ENCODE measurements at regions not wholly inside any gene's neighbourhood (a gene's known extent, or its start where the extent isn't known, plus 50 kb on each side); places are given as distances from the start of the nearest gene placed in this dataset.
"Not testable (repeated sequence)": the region's sequence is repeated elsewhere in the genome, so short reads cannot be mapped to it uniquely, and the experiment has no call there.

DNA sequence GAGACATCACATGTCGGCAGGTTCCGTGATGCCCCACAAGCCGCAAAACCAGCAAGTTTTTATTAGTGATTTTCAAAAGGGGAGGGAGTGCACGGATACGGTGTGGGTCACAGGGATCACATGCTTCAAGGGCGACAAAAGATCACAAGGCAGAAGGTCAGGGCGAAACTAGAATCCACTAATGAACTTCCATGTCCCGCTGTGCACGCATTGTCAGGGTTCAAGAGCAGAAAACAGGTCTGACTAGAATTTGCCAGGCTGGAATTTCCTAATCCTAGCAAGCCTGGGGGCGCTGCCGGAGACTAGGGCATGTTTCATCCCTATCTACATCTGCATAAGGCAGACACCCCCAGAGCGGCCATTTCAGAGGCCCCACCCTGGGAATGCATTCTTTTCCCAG is 225.2 kb downstream of the NPHP4 start:
- DNase-seq (ENCODE audit: low spot score) = not testable (repeated sequence)

DNA sequence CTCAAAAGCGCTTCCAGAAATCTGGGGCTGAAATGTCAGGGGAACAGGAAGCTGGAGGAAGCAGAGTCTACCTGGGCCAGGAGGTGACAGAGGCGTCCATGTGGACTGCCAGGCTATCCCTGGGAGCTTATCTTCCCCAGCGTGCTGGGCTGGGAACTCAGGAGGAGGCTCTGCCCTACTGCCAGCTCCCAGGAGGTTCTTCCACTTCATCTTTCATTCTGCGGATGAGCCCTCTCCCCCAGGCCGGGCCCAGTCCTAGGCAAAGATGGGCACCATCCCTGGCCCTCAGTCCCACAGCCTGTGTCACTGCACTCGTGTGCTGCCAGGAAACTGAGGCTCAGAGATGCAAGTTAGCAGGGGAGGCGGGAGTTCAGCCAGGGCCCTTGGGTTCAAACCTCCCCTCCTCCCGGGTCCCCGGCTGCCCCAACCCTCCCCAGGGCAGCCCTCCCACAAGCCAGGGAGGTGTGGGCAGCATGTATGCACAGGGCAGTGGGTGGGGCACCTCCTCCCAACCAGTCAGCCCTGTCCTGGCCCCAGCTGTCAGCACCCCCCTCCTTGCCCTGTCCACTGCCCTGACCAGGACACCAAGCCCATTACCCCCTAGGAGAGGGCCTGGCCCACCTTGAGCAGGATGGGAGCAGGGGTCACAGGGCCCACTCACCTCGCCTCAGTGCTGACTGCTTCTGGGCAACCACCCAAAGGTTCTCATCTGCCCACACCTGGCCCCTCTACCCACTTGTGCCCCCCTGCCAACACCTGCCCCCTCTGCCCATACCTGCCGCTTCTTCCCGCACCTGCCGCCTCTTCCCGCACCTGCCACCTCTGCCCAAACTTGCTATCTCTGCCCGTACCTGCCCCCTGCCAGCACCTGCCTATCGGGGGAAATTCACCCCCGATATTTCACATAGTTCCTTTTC is 226.0 kb downstream of the NPHP4 start:
- DNase-seq (ENCODE audit: low spot score) = no peak

DNA sequence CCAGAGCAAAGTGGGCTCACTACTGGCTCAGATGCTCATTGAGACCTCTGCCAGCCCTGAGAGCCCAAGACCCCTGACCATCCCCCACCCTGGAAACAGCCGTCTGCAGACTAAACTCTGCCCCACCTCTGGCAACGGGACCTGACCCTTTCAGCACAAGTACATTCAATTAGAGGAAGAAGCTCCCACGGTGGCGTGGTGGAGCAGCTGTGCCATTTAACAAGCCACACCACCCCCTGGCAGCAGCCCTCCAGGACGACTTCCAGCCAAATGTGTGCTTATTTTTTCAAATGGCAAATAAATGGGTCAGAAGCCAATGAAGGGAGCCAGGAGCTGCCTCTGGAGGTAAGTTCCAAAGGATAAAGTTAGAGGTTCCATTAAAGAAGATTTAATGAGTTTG is 226.7 kb downstream of the NPHP4 start:
- no peak for DNase-seq (ENCODE audit: low spot score)

DNA sequence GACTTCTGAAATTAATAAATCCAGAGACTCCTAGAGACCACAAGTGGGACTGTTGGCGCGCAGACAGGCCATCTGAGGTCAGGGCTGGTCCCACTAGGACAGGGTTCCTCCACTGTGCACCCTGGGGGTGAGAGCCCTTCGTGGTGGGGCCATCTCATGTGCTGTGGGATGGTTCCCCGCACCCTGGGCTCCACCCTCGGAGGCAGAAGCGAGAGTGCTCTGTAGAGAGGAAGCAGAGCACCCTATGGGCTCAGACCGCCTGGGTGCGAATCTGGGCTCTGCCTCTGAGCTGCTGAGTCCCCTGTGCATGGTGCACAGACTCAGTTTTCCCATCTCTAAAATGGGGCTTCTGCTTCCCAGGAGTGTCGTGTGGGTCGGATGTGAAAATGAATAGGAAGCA is 227.3 kb downstream of the NPHP4 start:
- no peak for DNase-seq (ENCODE audit: low spot score)

DNA sequence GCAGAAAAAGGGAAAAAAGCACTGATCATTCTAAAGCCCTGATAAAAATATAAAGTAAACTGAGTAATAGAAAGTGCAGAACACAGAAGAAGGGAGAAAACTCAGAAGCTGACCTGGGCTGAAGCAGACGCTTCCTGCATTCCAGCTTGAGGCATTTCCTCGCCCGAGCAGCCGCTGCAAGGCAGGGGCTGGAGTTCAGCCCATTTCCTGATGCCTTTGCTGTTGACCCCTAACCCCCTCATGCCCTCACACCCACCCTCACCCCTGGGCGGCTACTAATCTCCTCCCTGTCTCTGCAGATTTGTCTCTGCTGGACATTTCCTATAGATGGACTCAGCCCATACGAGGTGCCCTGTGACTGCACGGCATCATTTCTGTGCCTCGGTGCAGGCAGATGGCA is 227.8 kb downstream of the NPHP4 start:
- DNase-seq (ENCODE audit: low spot score) = no peak

DNA sequence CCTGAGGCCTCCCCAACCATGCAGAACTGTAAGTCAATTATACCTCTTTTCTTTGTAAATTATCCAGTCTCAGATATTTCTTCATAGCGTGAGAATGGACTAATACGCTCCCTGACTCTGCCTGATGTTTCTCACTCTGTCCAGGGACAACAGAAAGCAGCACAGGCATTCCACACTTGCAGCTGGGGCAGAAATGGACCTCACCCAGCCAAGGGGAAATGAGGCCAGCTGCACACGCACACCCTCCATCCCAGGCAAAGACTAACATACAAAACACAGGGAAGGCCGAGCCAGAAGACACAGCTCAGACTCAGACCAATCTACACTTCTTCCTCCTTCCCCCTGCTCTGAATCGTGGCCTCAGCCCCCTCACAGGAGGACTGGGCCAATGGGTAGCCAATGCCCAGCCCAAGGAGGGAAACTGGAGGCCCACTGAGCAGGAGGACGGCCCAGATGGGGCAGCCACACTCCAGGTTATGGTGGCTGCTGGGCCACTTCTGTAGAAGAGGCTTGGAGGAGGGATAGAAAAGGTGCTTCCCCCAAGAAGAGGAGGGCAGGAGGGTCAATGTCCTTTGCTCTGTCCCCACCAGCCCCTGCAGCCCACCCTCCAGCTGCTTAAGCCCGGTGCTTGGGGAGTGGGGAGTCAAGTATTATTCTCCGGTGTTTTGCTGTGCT is 228.4 kb downstream of the NPHP4 start:
- no peak for DNase-seq (ENCODE audit: low spot score)

DNA sequence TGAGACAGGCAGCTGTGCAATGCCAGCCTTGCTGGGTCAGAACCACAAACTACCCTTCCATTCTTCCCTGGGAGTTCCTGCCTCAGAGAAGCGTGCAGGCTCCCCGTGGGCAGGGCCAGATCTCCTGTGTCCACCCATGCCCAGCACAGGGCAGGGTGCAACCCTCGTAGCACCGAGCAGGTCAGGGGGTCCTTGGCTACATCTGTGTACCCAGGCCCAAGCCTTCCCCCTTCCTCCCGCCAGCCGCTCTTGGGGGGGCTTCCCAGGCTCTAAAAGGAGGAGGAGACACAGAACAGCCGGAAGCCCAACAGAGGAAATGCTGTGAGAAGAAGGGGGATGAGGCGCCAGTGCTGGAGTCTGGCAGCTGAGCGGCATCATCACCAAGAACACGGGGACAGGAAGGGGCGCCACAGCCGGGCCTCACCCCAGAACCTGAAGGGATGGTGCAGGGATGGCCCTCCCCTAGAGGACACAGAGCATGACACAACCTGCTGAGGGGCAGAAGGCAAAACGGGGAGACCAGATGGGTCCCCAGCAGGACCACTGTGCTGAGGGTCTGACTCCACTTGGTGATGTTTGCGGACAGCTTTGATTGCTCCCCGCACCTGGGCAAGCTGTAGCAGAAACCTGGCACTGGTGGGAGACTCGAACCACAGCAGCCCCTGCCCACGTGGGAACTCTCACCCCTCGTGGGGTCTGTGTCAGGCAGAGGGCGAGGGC is 233.2 kb downstream of the NPHP4 start:
- DNase-seq (ENCODE audit: low spot score) = no peak

DNA sequence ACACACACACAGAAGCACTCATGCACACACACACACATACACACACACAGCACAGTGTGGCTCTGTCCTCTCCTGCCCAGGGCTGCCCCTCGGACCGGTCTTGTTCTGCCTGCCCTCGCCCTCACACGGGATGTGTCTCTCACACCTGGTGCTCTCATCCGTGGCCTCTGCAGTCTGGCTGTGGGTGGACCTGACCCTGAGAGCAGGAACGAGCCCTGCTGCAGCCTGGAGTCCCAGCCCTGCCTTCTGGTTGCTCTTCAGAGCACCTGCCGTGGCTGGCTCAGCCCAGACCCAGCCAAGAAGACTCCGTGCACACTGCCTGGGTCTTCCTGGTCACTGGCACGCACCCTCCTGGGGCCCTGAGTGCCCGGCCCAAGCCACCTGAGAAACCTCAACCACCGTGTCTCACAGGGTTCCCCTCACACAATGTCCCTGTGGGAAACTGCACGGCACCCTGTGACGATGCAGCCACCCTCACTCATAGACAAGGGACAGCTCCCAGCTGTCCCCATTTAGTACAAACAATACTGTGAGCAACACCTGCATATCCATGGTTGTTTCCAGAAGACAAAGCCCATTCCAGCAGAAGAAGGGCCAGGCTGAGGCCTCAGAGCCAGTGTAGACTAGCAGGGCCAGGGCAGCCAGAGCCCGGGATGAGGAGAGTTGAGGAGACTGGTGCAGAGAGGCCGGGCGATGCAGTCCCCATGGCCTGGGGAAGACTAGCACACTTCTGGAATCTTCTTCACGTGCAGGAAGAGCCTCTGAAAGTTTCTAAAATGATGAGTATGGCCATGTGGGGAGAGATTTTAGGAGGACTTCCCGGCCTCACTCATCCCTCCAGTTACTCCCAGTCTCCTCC is 234.0 kb downstream of the NPHP4 start:
- DNase-seq (ENCODE audit: low spot score) = no peak

DNA sequence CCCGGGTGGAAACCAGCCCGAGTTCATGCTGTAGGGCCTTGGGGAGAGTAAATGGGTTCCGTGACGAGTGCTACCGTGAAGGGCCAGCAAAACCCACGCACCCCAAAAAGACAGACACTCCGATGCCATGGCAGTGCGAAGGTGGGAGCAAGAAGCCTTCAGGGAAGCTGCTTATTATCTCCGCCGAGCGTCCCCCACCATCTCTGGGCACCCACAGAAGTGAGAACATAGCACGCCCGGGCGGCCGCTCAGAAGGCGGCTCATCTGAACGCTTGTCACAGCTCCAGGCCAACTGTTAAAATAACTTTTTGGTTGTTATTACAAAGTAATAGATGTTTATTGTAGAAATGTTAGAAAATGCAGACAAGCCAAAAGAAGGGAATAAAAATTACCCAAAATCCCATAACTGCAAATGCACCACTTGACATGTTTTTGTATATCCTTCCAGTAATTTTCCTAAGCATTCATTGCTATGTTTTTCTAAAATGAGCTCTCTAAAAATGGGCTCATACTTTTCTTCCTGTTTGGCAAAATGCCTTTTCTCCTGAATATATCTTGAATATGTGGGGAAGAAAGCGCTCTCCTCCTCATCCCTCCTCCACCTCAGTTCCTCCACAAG is 234.9 kb downstream of the NPHP4 start:
- DNase-seq (ENCODE audit: low spot score) = no peak

DNA sequence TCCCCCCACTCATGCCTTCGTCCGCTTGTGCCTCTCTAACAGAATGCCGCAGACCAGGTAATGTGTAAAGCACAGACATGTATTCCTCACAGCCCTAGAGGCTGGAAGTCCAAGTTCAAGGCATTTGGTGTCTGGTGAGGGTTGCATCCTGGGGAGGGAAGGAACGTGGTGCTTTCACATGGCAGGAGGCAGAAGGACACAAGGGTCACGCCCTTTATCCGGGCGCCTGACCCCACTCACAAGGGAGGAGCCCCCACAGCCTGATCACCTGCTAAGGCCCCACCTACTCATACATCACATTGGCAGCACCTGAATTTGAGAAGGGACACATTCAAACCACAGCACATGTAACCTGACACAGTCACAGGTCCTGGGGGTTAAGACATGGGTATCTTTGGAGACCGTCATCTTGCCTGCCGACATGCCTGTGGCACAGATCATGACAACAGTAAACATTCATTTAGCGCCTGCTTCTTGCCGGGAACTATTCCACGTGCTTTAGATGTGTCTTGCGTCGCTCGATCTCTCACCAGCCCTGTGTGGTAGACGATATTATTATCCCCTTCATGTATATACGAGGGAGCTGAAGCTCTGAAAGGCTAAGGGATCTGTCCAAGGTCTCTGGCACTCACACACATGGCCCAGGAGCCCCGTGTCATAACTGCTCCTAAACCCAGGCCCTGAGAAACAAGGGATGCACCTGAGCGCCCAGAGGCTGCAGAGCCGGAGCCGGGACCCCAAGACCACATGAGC is 235.6 kb downstream of the NPHP4 start:
- no peak for DNase-seq (ENCODE audit: low spot score)

DNA sequence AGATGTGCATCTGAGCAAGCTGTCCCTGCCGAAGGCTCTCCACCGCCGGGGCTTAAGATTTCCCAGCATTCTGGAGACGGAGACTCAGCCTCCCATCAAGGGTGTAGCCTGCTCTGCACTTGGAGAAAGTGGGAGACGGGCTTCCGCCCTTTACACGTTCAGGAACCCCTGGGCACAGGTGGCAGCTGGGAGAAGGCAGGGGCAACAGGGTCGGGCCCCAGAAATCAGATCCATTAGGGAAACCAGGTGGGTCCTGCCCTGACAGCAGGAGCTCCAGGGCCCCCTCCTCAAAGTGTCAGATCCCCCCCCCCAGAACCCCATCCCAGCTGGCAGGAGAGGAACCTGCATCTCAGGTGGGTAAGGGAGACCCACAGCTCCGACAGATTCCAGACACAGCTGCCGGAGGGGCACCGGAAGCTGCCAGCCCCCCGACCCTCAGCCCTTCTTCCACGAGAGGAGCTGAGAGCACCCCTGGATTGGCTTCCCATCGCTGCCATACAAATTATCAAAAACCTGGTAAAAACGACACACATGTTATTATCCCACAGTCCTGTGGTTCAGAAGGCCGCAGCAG is 236.6 kb downstream of the NPHP4 start:
- no peak for DNase-seq (ENCODE audit: low spot score)

DNA sequence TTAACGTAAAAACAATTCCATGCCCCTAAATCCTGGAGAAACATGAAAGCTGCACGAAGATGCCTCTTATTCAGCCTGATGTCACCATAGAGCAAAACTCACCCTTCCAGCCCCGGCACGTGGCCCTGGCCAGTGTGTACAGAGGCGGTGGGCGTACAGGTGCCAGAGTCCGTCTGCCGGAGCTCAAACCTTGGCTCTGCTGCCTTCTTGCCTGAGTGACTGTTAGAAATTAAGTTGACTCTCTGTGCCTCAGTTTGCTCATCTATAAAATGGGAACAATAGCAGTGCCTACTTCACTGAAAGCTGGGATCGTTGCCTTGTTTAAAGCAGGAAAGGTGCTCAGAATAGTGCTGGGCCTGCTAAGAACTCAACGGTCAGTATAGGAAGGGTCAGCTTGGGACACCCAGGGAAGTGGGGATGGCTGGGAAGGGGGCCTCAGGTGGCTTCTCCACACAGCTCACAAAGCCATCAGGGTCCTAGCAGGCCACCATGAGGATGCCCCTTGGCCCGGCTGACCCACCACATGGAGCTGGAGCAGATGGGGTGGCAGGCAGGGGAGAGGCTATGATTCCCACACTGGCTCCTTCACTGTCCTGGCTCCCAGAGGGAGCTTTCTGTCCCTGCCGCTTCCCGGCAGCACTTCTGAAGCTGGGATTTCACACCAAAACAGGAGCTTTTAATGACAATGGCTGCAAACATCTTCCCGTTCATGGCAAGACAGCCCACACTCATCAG is 237.2 kb downstream of the NPHP4 start:
- DNase-seq (ENCODE audit: low spot score) = no peak

DNA sequence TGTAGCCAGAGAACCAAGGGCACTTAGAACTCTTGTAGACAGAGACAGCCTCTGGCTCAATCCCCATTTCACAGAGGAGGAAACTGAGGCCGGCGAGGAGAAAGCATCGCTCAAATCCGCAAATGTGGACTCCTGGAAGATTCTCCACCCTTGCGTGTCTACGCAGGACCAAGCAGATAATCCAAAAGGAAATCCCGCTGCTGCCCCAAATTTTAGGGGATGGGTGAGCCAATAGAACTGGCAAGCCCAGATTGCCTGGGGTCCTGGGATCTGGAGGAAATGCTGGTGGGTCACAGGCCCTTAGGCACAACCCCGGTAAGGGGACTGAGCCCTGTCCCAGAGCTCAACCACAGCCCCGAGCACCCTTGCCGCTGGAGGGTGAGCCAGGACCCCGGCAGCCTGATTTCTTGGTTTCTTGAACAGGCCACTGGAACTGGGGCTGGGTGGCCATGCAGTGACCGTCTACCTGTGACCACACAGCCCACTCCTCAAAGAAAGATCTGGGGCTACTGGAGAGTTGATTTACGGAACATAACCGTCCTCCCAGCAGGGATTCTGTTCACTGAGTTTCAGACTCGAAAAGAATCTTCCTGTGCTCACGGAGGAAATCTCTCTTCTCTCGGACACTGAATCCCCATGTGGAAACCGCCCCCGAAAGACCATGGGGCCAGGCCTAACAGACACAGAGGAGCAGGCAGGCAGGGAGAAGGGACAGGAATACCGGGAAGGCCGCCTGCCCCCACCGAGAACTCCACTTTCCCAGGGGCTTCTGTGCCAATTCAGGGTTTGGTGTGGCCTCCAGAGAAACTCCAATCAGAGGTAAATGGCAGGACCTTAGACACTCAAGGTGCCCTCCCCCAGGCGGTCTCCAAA is 238.4 kb downstream of the NPHP4 start:
- DNase-seq (ENCODE audit: low spot score) = no peak

DNA sequence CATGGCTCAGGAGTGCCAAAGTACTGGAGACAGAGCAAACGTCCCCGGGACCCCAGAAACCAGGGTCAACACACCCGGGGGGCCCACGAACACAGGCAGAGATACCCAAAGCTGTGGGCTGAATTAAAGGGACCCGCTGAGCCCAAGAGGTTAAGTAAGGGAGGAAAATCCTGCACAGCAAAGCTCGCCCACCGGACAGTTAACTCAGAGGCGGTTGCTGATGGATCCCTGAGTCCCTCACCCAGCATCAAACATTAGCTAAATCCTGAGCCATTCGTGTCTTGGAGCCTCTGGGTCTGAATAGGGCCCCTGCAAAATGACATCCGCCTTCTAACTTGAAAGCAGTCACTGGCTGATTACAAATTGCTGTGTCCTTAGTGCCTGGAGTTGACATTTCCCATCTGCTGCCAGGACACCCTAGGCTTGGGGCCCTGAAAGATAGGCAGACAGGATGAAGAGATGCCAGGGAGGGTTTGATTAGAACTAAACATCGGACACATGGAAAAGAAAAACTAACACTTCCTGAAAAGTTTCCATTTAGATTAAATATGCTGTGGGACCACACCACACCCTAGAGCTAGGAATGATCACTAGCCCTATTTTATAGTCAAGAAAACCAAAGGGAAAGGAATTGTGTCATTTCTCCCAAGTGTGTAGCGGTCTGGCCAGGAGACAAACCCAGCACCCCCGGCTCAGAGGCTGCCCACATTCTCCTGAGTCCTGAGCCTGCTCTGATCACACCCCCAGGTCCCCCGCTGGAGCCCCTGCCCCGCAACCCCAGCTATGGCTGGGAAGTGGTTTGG is 239.3 kb downstream of the NPHP4 start:
- DNase-seq (ENCODE audit: low spot score) = no peak

DNA sequence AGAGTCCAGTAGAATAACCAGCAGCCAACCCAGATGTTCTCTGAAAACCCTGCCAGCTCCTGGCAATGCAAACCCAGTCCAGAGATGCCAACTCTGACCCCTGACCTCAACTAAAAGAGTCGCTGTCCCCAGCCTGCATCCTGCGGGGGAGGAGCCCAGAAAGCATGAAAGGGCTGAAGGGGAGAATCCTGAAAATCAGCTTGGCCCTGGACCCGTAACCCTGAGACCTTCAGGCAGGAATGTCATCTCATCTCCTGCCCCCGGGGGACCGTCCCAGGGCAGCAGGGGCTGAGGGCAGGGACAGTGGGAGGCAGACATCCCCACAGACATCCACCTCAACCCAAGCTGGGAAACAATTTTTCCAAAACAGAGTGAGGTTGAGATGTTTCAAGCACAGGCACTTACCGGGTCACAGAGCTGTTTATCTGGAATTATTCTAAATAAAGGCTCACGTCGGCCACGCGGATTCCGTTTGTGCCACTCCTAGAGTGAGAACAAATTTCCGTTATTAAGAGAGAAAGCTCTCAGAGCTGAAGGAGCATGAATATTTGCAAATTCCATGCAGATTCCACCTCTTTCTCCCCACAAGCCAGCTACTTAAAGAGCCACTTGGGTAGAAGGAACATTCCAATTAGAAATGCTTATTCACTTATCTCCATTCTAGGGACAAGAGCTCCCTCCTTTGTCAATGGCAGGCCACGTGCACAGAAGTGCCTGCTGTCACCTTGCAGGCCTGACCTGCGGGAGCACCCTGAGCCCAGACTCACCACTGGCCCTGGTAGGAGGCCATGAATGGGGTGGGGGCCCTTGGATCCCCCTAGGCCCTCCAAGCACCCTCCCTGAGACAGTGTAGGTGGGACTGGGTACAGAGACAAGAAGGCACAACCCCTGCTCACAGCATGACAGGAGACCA is 240.1 kb downstream of the NPHP4 start:
- no peak for DNase-seq (ENCODE audit: low spot score)

DNA sequence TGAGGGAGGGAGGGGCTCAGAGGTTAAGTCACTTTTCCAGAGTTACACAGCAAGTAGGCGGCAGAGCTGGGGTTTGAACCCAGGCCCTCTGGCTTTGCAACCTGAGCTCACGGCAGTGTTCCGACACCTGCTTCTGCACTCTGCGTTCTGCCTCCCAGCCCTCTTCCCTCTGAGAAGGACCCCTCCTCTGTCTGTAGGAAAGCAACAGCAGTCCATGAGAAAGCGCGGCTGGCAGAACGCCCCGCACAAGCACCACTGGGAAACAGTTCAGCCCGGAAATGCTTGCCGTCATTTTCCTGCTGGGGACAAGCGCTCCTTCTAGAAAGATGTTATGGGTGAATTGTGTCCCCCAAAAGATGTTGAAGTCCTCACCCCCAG is 241.1 kb downstream of the NPHP4 start:
- no peak for DNase-seq (ENCODE audit: low spot score)

Measured in NAMALWA (cell line).